IPS-18a (cell line): ENCODE measurements at regions not wholly inside any gene's neighbourhood (a gene's known extent, or its start where the extent isn't known, plus 50 kb on each side); places are given as distances from the start of the nearest gene placed in this dataset.

Experiments used
- H3K27ac ChIP-seq: one replicate; pipeline ENCODE4 v1.5.1; 2013; ENCODE audit warnings: low read length
- H3K27me3 ChIP-seq: one replicate; pipeline ENCODE4 v1.6.1; 2013; ENCODE audit warnings: mild to moderate bottlenecking, low read length; ENCODE audit not compliant: control insufficient read depth, insufficient read depth
- H3K36me3 ChIP-seq: one replicate; pipeline ENCODE4 v1.6.1; 2013; ENCODE audit warnings: low read depth, low read length; ENCODE audit not compliant: control insufficient read depth
- H3K4me1 ChIP-seq: one replicate; pipeline ENCODE4 v1.6.1; 2013; ENCODE audit warnings: low read depth, low read length; ENCODE audit not compliant: control insufficient read depth
- H3K4me3 ChIP-seq: one replicate; pipeline ENCODE4 v1.5.1; 2013; ENCODE audit warnings: low read length
- H3K9ac ChIP-seq: one replicate; pipeline ENCODE4 v1.6.1; 2013; ENCODE audit warnings: mild to moderate bottlenecking, low read length, moderate library complexity
- H3K9me3 ChIP-seq: one replicate; pipeline ENCODE4 v1.6.1; 2013; ENCODE audit warnings: low read depth, low read length; ENCODE audit not compliant: control insufficient read depth

DNA sequence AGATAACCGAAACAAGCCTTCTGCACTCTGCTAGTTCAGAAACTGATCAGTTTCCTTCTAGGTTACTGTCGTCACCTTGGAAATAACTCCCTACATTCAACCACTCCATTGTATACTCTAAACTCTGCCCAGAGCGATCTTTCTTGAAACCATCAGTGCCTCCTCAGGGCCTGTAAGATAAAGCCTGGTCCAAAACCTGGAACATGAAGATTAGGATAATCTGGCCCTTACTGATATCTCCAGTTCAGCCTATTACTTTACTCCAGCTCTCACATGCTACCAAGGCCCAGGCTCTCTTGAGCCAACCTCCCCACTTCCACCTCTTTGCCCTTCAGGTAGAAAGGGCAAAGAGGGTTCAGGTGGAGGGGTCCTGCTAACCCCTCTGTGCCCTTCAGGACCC, 125.3 kb upstream of the RXFP2 start:
- Histone ChIP-seq H3K27me3 (no peaks in the 10 kb centered on the region), H3K9ac (no peak overlapping the region), H3K36me3 (no peaks in the 10 kb centered on the region), H3K4me3 (no peak overlapping the region), H3K27ac (no peak overlapping the region), H3K4me1 (no peaks in the 10 kb centered on the region), H3K9me3 (no peaks in the 10 kb centered on the region)

DNA sequence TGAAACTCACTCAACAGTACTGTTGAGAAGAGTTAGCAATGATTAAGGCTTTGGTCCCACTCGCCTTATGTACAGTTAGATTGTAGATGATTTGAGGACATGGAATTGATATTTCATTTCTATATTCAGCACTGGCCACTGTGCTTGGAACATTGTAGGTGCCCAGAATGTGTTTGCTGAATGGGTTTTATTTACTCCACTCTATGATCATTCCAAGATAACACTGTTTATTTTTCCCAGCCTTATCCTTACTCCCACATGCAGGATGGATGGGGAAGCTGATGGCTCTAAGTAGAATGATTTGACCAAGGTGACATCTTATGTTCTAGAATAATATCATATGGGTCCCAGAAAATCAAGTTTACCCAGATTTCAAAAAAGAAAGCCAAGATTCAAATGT, 124.6 kb upstream of the RXFP2 start:
- Histone ChIP-seq H3K27me3 (no peaks in the 10 kb centered on the region), H3K9ac (no peak overlapping the region), H3K4me3 (no peak overlapping the region), H3K36me3 (no peaks in the 10 kb centered on the region), H3K9me3 (no peaks in the 10 kb centered on the region), H3K4me1 (no peaks in the 10 kb centered on the region), H3K27ac (no peak overlapping the region)

DNA sequence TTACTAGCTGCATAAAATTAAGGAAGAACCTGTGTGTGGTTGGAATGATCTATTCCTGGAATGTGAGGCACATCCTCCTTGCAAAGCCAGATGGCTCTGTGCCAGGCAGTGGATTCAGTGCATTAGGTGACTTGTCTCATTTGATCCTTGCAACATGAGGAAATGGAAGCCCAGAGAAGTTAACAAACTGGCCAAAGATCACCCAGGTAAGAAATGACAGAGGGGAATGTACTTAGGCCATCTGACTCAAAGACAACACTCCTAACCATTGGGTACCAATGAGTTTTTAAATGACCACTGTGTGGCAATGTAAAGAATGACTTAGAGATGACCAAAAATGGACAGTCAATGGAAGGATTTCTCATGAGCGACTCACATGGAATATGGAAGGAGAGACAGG, 114.2 kb upstream of the RXFP2 start:
- Histone ChIP-seq H3K27ac (no peak overlapping the region), H3K9ac (no peak overlapping the region), H3K4me3 (no peak overlapping the region), H3K4me1 (no peaks in the 10 kb centered on the region), H3K27me3 (no peaks in the 10 kb centered on the region), H3K9me3 (no peaks in the 10 kb centered on the region), H3K36me3 (no peaks in the 10 kb centered on the region)

DNA sequence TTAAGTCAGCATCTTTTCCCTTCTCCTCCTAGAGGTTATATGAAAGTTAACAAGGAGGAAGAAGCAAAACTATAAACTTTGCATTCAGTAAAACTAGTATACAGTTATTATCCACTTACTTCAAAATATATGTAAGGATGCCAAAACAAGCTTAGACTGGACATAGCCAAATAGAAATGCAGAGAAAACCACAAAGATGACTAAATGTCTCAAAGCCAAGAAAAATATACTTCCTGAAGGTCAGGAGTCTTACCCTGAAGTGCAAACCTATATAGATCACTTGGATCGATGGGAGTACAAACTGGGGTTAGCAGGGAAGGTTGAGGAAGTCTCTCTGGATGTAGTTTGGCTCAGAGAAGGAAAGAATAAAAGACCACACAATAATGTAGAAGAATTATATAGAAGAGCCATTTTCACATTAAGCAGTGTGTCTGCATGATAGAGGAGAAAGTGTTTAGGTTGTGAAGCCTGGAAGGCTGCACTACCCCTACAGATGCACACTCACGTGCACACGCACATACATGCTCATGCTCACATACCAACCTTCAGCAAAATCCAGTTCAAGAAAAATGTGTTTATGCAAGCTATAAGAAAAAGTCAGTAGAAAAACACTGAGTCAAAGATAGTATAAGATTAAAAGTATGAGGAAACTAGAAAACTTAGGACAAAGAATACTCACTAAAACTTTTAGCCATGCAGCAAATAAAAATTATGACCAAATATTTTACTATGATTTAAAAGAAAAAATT, 112.1 kb upstream of the RXFP2 start:
- H3K9ac ChIP-seq = no peak overlapping the region
- no peaks in the 10 kb centered on the region for H3K9me3 ChIP-seq
- H3K4me1 ChIP-seq = peaks cover 11% of the 10 kb centered on the region

DNA sequence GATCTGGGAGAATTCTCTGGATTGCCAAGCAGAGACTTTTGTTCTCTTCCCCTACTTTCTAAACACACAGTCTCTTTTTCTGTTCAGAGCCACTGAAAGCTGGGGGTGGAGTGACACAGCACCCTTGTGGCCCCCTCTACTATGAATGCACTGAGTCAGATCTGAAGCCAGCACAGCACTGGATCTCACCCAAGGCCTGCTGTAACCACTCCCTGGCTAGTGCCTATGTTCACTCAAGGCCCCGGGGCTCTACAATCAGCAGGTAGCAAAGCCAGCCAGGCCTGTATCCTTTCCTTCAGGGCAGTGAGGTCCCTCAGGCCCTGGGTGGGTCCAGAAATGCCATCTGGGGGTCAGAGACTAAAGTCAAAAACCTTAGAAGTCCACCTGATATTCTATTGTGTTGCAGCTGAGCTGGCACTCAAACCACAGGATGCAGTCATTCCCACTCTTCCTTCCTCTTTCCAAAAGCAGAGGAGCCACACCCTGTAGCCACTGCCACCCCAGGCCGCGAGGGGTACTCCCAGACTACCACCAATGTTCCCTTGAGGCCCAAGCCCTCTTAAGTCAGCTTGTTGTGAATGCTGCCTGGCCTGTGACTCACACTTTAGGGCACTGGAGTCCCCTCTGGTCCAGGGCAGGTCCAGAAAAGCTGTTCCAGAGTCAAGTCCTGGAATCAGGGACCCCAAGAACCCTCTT, 110.1 kb upstream of the RXFP2 start:
- Histone ChIP-seq H3K9ac (no peak overlapping the region), H3K9me3 (no peaks in the 10 kb centered on the region), H3K27me3 (no peaks in the 10 kb centered on the region), H3K4me3 (no peak overlapping the region), H3K27ac (no peak overlapping the region), H3K4me1 (peaks cover 11% of the 10 kb centered on the region), H3K36me3 (no peaks in the 10 kb centered on the region)

More for the DNA sequence above, 112.1 kb upstream of the RXFP2 start:
- H3K4me3 ChIP-seq = no peak overlapping the region
- H3K36me3 ChIP-seq = no peaks in the 10 kb centered on the region
- H3K27me3 ChIP-seq = no peaks in the 10 kb centered on the region
- H3K27ac ChIP-seq = no peak overlapping the region

DNA sequence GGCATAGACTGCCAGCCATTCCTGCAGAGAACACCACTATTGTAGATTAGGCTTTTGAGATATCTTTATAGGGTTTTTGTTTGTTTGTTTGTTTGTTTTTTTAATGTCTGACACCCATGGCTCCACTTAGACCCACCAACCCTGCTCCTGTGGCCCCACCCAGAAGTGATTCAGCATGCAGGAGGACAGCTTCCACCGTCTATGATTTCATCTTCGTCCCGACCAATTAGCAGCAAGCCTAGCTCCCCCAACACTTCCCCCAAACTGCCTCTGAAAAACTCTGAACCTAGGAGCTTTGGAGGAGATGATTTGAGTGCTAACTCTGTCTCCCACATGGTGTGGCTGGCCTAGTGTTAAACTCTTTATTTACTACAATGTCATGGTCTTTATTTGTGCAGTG, 108.3 kb upstream of the RXFP2 start:
- H3K4me1 ChIP-seq = peaks cover 11% of the 10 kb centered on the region
- H3K9me3 ChIP-seq = no peaks in the 10 kb centered on the region
- no peak overlapping the region for H3K4me3 ChIP-seq
- no peaks in the 10 kb centered on the region for H3K36me3 ChIP-seq
- H3K9ac ChIP-seq = no peak overlapping the region
- no peaks in the 10 kb centered on the region for H3K27me3 ChIP-seq
- no peak overlapping the region for H3K27ac ChIP-seq

DNA sequence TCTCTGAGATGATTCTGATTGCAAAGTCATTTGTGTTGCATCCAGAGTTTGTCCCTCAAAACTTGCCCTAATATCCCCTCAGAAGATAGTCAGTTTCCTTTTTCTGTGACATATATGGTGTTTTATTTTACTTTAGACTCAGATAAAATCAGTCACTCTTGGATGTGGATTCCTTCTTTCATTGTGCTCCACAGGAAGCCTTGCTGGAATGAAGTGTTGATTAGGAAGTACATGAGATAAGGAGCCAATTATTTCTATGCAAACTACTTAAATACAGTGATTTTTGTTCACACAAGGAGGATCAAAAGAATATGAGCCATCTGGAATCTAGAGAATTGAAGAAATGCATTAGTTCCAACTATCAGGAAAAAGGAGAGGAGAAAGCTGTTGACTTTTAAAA, 107.6 kb upstream of the RXFP2 start:
- Histone ChIP-seq H3K36me3 (no peaks in the 10 kb centered on the region), H3K27ac (no peak overlapping the region)

DNA sequence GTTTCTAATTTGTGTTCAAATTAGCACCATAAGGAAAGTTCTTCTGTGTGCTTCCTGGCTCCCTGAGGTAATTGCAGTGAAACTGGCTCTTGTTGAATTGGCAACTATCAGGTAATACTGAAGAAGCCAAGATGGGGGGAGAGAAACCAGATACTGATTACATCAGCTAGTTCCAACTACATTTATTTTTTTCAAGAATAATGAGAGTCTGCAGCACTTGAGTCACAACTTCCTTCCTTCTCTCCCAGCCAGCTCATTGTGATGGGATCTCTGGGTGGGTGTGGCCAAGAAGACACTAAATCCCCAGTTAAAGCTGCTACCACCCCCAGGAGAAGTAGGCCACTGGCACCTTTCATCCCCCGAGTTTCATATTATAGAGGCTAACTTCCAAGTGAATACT, 100.7 kb upstream of the RXFP2 start:
- no peaks in the 10 kb centered on the region for H3K4me1 ChIP-seq
- H3K9me3 ChIP-seq = peaks cover 8% of the 10 kb centered on the region
- no peaks in the 10 kb centered on the region for H3K36me3 ChIP-seq
- H3K4me3 ChIP-seq = no peak overlapping the region
- no peaks in the 10 kb centered on the region for H3K27me3 ChIP-seq
- no peak overlapping the region for H3K27ac ChIP-seq
- no peak overlapping the region for H3K9ac ChIP-seq

More for the DNA sequence above, 107.6 kb upstream of the RXFP2 start:
- H3K4me3 ChIP-seq = no peak overlapping the region
- H3K9me3 ChIP-seq = no peaks in the 10 kb centered on the region
- H3K4me1 ChIP-seq = peaks cover 11% of the 10 kb centered on the region
- H3K27me3 ChIP-seq = no peaks in the 10 kb centered on the region
- H3K9ac ChIP-seq = no peak overlapping the region

DNA sequence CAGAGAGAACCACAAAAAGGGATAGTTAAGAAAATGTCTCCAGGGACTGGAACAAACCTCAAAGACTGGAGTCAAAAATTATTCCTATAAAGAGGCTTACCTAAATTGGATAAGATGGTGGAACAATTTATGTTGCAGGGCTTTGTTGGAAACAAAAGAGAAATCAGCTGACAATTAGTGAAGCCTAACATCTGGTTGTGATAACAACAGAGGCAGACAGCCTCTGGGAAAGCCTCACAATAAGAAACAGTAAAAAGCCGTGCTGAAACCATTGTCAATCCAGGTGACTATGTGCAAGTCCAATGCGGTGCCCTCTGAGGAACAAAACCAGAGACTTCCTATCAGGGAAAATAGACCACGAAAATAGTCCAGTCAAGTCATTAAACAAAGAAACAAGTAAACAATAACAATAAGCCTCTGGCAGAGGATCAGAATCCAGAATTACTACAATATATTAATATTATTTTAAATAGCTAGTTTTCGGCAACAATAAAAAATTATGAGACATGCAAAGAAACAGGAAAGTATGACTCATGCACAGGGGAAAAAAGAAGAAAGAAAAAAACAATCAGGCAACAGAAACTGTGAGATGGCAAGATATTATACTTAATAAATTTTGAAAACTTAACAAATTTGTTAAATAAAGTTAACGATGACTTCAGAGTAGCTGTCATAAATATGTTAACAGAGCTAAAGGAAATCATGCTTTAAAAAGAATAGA, 99.7 kb upstream of the RXFP2 start:
- Histone ChIP-seq H3K27ac (no peak overlapping the region), H3K9me3 (peaks cover 8% of the 10 kb centered on the region), H3K9ac (no peak overlapping the region), H3K36me3 (no peaks in the 10 kb centered on the region), H3K4me1 (no peaks in the 10 kb centered on the region), H3K4me3 (no peak overlapping the region), H3K27me3 (no peaks in the 10 kb centered on the region)

DNA sequence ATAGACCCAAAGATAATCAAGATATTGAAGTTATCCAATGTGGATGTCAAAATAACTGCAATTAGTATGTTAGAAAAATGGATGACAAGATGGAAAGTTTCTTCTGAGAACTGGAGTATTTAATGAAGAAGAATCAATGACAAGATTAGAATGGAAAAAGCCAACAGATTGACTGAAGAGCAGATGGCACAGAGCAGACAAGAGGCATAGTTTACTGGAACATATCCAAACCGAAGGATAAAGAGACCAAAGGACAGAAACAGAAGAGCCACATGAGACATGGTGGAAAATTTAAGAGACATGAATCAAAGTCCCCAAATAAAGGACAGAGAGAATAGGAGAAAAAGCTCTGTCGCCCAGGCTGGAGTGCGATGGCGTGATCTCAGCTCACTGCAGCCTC, 89.6 kb upstream of the RXFP2 start:
- H3K9ac ChIP-seq = no peak overlapping the region
- no peaks in the 10 kb centered on the region for H3K4me1 ChIP-seq
- H3K27ac ChIP-seq = no peak overlapping the region
- no peaks in the 10 kb centered on the region for H3K27me3 ChIP-seq
- no peaks in the 10 kb centered on the region for H3K9me3 ChIP-seq
- no peak overlapping the region for H3K4me3 ChIP-seq
- no peaks in the 10 kb centered on the region for H3K36me3 ChIP-seq

DNA sequence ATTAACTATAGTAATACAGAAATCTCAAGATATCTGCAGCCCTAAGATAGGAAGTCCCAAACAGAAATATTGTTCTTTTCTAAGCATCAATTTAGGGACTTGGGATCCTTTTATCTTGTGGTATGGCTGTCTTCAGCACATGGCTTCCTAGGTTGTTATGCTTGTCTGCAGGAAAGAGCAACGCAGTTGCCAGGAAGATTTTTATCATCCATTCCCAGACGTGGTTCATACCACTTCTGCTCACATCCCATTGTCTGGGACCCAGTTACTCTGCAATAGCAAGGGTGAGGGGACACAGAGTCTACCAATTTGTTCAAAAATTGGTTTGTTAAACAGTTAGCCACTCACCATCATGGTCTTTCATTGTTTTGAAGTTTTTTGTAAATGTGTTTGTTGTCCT, 85.6 kb upstream of the RXFP2 start:
- Histone ChIP-seq H3K27me3 (no peaks in the 10 kb centered on the region), H3K9ac (no peak overlapping the region), H3K4me1 (no peaks in the 10 kb centered on the region), H3K36me3 (no peaks in the 10 kb centered on the region), H3K4me3 (no peak overlapping the region), H3K27ac (no peak overlapping the region), H3K9me3 (no peaks in the 10 kb centered on the region)
